Right ventricle myocardium superior (tissue), 1 donor: ENCODE measurements at regions not wholly inside any gene's neighbourhood (a gene's known extent, or its start where the extent isn't known, plus 50 kb on each side); places are given as distances from the start of the nearest gene placed in this dataset.

ENCODE experiments used
- ATAC-seq: fragments of 200-7000 bp; cut with Tn5 transposase; one replicate; pipeline ENCODE4 v1.9.1; 2020; ENCODE audit warnings: mild to moderate bottlenecking; ENCODE audit not compliant: poor library complexity
- DNase-seq: peaks from one replicate; pipeline ENCODE4 v3.0.0-alpha.2; 2020
- intact Hi-C: fragments of 100-400 bp; cut with DNase I; formaldehyde crosslinking; loops from one replicate; pipeline ENCODE4 v1.11.2; 2022
- donor health status: DM: no; HTN: yes; CAD: no; lungs with severe emphysema.

- no peak for ATAC-seq
- no peak for DNase-seq
- intact Hi-C loops: no loop called here
These were observed 174.0 kb upstream of the DIO2 start for GRCh38 chr14:80385336-80385735.

DNA sequence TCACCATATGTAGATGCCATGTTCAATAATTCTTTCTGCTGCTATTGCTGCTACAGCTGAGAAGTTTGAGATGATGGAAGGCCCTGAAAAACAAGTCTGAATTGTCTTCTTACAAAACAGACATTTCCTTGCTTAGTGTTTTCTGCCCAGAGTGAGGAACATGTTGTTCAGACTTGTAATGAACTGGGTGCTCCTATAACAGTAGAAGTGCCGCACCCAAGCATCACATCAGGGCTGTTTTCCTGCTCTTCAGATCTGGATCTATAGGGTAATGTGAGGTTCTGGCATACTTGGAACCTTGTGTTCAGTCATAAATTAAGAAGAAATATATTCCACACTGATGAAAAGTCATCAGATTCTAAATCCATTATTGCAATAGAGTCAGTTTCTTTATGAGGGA, 171.9 kb upstream of the DIO2 start:
- DNase-seq: no peak
- intact Hi-C loops: no loop called here
- no peak for ATAC-seq

- intact Hi-C loops: no loop called here
- DNase-seq: no peak
- ATAC-seq: no peak
These were observed 170.6 kb upstream of the DIO2 start for GRCh38 chr14:80381807-80382363.

GRCh38 chr14:80379035-80379434, 167.7 kb upstream of the DIO2 start:
- DNase-seq: no peak
- ATAC-seq: no peak
- intact Hi-C loops: no loop called here

DNA sequence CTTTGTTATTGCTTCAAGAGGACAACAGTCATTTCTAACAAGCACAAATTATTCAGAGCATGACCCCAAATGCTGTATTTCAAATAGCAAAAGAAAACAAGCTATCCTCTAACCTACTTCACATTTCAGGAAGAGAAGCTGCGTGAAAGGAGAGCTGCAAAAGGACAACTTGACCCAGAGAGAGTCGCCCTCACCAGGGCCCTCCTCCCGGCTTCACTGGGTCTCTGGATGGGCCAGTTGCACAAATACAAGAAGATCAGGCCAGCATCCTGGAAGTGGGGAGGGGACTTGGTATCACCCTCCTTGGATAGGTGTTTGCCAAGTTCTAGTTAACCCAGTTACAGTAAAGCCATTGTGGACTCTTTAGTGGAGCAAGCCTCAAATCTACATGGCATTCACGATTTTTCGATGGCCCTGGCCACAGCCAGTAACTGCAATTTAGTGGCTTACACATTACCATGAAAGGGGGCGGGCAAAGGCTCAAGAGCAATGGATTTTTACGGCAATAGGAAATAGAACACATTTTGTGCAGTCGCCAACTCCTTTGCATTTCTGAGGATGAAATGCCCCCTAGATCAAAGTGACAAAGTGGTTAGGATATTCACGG, 166.9 kb upstream of the DIO2 start:
- intact Hi-C loops: no loop called here
- ATAC-seq (no peak), DNase-seq (no peak)

DNA sequence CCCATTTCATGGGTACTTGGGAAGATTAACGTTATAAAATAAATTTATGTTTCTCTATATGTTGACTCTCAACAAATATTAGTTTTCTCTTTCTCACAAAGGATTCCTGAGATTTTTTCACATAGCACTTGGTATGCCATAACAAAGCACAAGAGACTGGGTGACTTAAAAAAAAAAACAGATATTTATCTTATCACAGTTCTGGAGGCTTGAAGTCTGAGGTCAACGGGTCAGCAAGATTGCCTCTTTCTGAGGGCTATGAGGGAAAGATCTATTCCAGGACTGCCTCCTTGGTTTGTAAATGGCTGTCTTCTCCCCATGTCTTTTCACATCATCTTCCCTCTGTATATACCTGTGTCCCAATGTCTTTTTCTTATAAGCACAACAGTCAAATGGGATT, 153.5 kb upstream of the DIO2 start:
- intact Hi-C loops: no loop called here
- ATAC-seq: no peak
- DNase-seq: no peak

DNA sequence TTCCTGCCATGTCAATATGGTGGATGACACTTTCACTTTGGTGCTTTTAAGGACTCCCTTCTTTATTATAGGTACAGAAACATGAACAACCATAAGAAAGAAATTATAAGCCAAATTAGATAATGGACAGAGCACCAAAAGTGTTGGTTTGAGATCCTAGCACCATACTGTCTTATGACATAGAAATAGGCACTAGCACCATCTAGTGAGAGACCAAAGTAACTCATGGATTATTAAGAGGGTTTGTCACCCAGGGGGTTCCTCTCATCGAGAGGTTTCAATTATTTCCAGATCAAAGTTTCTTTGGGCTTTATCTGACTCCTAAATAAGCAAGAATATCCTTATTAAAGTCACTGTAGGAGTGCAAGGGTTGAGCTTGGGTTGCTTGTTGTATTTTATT, 153.0 kb upstream of the DIO2 start:
- no peak for DNase-seq
- intact Hi-C loops: no loop called here
- no peak for ATAC-seq

DNA sequence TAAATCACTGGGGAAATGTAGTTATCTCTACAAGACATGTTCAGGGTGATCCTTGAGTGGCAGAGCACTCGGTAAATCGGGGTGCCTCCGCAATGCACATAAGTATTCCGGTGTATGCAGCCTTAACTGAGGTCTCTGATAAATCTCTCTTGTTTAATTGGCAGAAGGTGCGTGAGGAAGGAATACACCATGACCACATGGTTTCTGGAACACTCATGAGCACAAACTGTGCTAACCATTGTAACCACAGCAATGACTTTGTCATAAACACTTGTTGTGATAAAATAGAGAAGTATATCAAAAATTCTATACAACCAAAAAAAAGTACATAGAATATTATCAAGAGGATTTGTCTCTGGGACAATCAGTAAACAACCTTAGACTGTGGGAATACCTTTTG, 146.8 kb upstream of the DIO2 start:
- DNase-seq: no peak
- intact Hi-C loops: no loop called here
- no peak for ATAC-seq

GRCh38 chr14:80356413-80356812, 145.1 kb upstream of the DIO2 start:
- intact Hi-C loops: no loop called here
- ATAC-seq (no peak), DNase-seq (no peak)

DNA sequence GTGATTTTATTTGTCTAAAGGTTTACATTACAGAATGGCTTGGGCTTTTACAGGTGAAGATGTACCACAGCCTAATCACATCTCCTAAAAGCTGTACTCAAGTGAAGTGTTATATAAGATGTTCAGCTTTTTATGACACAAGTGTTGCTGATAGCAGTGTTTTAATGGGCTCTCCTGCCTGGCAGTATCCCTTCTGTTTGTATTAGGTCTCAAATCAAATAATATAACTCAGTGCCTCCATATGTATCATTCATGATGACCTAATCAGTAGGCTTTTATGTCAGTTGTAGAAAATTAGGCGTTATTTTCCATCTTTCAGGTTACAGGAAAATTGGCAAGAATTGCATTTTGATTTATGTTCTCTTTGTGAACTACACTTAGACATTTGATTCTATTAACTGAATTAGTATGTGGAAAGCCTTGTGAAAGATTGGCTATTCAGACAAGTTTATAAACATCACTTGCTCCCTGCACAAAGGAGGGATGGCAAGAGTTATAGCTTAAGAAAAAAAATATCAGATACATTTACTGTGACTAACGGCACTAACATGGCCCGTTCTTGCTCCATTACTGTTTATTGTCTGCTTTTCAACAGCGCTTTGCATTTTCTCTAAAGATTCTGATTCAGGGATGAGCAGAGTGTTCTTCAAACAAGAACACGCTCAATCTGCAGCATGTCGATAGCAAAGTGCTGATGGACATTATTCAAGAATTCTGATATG, 143.7 kb upstream of the DIO2 start:
- intact Hi-C loops: no loop called here
- DNase-seq (no peak), ATAC-seq (no peak)

DNA sequence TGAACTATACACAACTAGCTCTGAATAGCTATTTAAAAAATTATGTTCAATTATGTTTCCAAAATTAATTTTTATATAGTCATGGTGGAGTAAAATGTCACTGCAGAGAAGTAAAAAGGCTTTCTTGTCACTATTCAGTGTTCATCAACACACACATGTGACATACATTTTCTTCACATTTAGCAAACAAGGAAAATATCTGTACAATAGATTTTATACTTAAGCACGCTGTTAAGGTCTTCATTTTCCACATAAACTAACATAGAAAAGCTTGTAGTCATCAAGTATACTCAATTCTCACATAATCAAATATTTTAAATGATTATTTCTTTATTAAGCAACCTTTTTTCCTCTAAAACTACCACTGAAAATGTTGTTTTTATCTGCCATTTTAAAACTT, 141.2 kb upstream of the DIO2 start:
- no peak for DNase-seq
- intact Hi-C loops: no loop called here
- ATAC-seq: no peak

DNA sequence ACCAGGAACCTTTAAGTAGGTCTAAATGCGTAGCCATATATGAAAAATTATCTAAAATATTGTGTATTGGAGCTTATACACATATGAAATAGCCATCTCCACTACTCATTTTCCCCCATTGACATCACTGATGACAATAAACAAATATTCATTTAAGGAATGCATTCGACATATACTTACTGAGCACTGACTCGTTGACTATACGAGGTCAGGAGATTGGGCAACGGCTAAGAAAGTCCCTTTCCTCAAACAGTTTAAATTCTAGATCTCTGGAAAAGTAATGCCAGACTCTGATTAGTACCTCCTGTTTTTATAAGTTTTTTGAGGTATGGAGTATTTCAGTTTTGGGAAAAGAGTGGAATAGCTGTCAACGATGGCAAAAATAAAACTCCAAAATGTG, 139.4 kb upstream of the DIO2 start:
- intact Hi-C loops: no loop called here
- DNase-seq: no peak
- ATAC-seq: no peak

- ATAC-seq (no peak), DNase-seq (no peak)
- intact Hi-C loops: no loop called here
These were observed 135.1 kb upstream of the DIO2 start for GRCh38 chr14:80346395-80346794.

DNA sequence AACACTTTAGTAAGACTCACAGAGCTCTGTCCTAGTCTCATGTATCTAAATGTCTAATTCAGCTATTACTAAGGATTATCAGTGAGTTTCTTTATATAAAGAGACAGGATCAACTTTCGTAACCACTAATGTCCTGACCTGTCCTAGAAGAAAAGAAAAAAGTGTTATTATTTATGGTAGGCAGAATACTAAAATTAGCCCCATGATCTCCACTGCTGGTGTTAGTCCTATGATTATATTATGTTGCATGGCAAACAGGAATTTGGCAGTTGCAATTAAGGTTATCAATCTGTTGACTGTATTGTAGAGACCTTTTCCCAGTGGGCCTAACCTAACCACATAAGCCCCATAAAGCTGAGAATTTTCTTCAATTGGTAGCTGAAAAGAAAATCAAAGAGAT, 132.9 kb upstream of the DIO2 start:
- intact Hi-C loops: no loop called here
- DNase-seq (no peak), ATAC-seq (no peak)

GRCh38 chr14:80336608-80337106, 125.4 kb upstream of the DIO2 start:
- DNase-seq (no peak), ATAC-seq (no peak)
- intact Hi-C loops: no loop called here

GRCh38 chr14:80325688-80326087, 114.4 kb upstream of the DIO2 start:
- DNase-seq: no peak
- ATAC-seq: no peak
- intact Hi-C loops: no loop called here

DNA sequence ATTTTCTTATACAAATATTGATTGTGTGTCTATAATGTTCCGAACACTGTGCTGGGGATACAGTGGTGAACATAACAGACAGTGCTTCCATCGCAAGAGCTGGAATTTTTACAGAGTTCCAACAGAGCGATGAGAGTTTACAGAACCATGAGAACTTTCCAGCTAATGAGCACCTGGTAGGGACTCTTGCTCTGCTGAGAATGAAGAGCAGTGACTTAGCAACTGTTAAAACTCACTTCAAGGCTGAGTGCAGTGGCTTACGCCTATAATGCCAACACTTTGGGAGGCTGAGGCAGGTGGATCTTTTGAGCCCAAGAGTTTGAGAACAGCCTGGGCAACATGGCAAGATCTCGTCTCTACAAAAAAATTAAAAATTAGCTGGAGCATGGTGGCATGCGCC, 113.8 kb upstream of the DIO2 start:
- intact Hi-C loops: no loop called here
- ATAC-seq (no peak), DNase-seq (no peak)

DNA sequence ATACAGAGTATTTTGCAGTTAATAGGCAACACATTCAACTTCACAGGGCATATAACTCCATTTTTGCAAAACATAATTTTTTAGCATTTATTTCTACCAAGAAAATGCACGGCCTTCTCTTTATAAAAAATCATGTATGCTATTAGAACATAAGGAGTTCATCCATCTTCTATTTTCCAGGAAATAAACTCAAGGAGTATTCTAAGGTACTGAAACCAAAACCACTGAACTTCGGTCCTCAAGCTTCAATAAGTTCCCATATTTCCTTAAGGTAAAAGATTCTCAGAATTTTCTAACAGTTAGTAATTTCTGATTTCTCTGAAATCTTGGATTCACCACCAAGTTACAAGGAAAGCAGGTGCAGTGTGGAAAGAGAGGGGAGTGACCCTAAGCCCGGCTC, 113.3 kb upstream of the DIO2 start:
- intact Hi-C loops: no loop called here
- DNase-seq (no peak), ATAC-seq (no peak)

DNA sequence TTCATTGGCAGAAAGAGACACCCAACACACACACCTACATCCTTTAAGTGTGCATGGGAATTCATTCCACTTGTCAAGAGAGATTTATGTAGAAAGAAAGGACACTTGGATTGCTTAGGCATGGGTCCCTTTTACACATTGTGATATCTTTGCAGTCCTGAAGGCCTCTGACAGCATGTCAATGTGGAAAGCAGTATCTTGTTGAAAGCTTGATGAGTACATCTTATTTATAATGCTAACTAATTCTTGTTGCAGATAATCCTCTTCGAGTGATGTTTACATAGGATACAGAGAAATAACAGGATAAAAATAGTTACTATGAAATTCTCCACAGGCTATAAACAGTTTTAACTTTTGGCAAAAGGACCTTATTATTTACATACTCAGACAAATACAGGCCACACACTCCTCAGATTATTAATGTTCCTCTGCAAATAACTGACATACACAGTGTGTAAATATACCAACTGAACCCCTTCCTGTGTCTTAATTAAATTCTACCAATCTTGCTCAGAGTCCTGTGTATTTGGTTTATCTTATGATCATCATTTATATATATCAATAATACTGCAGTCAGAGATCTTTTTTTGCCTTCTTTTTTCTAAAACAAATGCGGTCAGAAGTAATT, 111.8 kb upstream of the DIO2 start:
- DNase-seq (no peak), ATAC-seq (no peak)
- intact Hi-C loops: no loop called here

DNA sequence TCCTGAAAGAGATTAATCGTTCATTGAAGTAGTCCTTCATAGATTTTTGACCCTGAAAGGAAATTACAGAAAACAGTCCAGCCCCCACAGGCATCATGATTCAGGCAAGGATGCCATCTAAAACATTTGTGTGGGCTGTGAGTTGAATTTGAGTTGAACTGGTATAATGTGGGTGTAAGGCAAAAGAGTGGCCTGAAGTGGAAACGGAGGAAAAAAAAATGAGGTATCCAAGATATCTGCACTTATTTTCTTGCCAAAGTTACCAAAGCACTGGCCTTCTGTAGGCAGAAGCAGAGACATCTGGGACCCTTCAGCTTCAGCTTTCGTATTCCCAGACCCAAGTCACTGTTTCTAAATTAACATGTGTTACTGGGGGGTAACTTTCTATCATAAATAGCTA, 105.1 kb upstream of the DIO2 start:
- intact Hi-C loops: no loop called here
- DNase-seq (no peak), ATAC-seq (no peak)
